ENCODE measurements at regions not wholly inside any gene's neighbourhood (a gene's known extent, or its start where the extent isn't known, plus 50 kb on each side); places are given as distances from the start of the nearest gene placed in this dataset.
"Not testable (repeated sequence)": the region's sequence is repeated elsewhere in the genome, so short reads cannot be mapped to it uniquely, and the experiment has no call there.

- DNase-seq: no peak
Measured at GRCh38 chr6:169000022-169000421, 253.6 kb downstream of the THBS2 start.

GRCh38 chr6:168999392-168999791, 254.3 kb downstream of the THBS2 start:
- DNase-seq: no peak

GRCh38 chr6:168996356-168996625, 257.4 kb downstream of the THBS2 start:
- DNase-seq: no peak

GRCh38 chr6:168995526-168996355, 257.9 kb downstream of the THBS2 start:
- no peak for DNase-seq

- DNase-seq: no peak
Measured at GRCh38 chr6:168994956-168995355, 258.7 kb downstream of the THBS2 start.

- DNase-seq: no peak
Measured at GRCh38 chr6:168992446-168993144, 261.1 kb downstream of the THBS2 start.

GRCh38 chr6:168991695-168992094, 262.0 kb downstream of the THBS2 start:
- DNase-seq: not testable (repeated sequence)

- no peak for DNase-seq
Measured at GRCh38 chr6:168990019-168990751, 263.5 kb downstream of the THBS2 start.

- DNase-seq: no peak
Measured at GRCh38 chr6:168989421-168989820, 264.2 kb downstream of the THBS2 start.

GRCh38 chr6:168988801-168989200, 264.8 kb downstream of the THBS2 start:
- no peak for DNase-seq

- no peak for DNase-seq
Measured at GRCh38 chr6:168988280-168988679, 265.4 kb downstream of the THBS2 start.

- DNase-seq: no peak
Measured at GRCh38 chr6:168985705-168986104, 267.9 kb downstream of the THBS2 start.

- no peak for DNase-seq
Measured at GRCh38 chr6:168983925-168984324, 269.7 kb downstream of the THBS2 start.

- DNase-seq: no peak
Measured at GRCh38 chr6:168981187-168981586, 272.5 kb downstream of the THBS2 start.

- DNase-seq: no peak
Measured at GRCh38 chr6:168979254-168979653, 274.4 kb downstream of the THBS2 start.

- DNase-seq: no peak
Measured at GRCh38 chr6:168972128-168972527, 281.5 kb downstream of the THBS2 start.

- DNase-seq: no peak
Measured at GRCh38 chr6:168971549-168971948, 282.1 kb downstream of the THBS2 start.

GRCh38 chr6:168968801-168969200, 284.8 kb downstream of the THBS2 start:
- DNase-seq: no peak

GRCh38 chr6:168968228-168968627, 285.4 kb downstream of the THBS2 start:
- no peak for DNase-seq

- DNase-seq: no peak
Measured at GRCh38 chr6:168967281-168967925, 286.2 kb downstream of the THBS2 start.

- DNase-seq: no peak
Measured at GRCh38 chr6:168964138-168964835, 289.4 kb downstream of the THBS2 start.

GRCh38 chr6:168962886-168963285, 290.8 kb downstream of the THBS2 start:
- DNase-seq: no peak

GRCh38 chr6:168961264-168961656, 292.4 kb downstream of the THBS2 start:
- DNase-seq: no peak
